GM12873 (cell line): ENCODE measurements at regions not wholly inside any gene's neighbourhood (a gene's known extent, or its start where the extent isn't known, plus 50 kb on each side); places are given as distances from the start of the nearest gene placed in this dataset.

ENCODE experiments used
- CTCF ChIP-seq: IDR thresholded peaks from 2 replicates; pipeline ENCODE4 v1.5.1; 2012; ENCODE audit warnings: low read depth, mild to moderate bottlenecking, moderate library complexity, low read length, control low read depth; ENCODE audit not compliant: insufficient read depth; ENCODE audit errors: missing control alignments

- TF ChIP-seq CTCF, result no peak
Observed at GRCh38 chr22:44437216-44438055, 60.6 kb downstream of the RTL6 start.

- no peak for TF ChIP-seq CTCF
Observed at GRCh38 chr22:44436736-44437135, 61.3 kb downstream of the RTL6 start.

- TF ChIP-seq CTCF, result no peak
Observed at GRCh38 chr22:44431256-44431655, 66.8 kb downstream of the RTL6 start.

GRCh38 chr22:44430716-44431115, 67.3 kb downstream of the RTL6 start:
- no peak for TF ChIP-seq CTCF

GRCh38 chr22:44429941-44430587, 68.0 kb downstream of the RTL6 start:
- TF ChIP-seq CTCF, result no peak

- no peak for TF ChIP-seq CTCF
Observed at GRCh38 chr22:44428941-44429830, 68.8 kb downstream of the RTL6 start.
